GM23338 (cell line): ENCODE measurements at regions not wholly inside any gene's neighbourhood (a gene's known extent, or its start where the extent isn't known, plus 50 kb on each side); places are given as distances from the start of the nearest gene placed in this dataset.

Experiments used
- ATAC-seq: fragments of 200-7000 bp; cut with Tn5 transposase; 3 replicates; pipeline ENCODE4 v1.9.1; 2020
- DNase-seq: peaks from one replicate; pipeline ENCODE4 v3.0.0-alpha.2; 2015; ENCODE audit warnings: low spot score
- H2AFZ ChIP-seq: fragments of 200-600 bp; sonication (generic); 2 replicates; pipeline ENCODE4 v1.8.0; 2016; ENCODE audit warnings: antibody characterized with exemption, mild to moderate bottlenecking, moderate library complexity
- H3F3A ChIP-seq: fragments of 200-600 bp; sonication (generic); replicated peaks from 2 replicates; pipeline ENCODE4 v1.8.0; 2017; ENCODE audit warnings: antibody characterized with exemption, mixed run types, low read depth
- H3K27ac ChIP-seq: fragments of 200-600 bp; sonication (generic); 2 replicates; pipeline ENCODE4 v1.6.1; 2016; ENCODE audit warnings: low read depth
- H3K27me3 ChIP-seq: fragments of 200-600 bp; sonication (generic); 2 replicates; pipeline ENCODE4 v1.8.0; 2016; ENCODE audit warnings: mild to moderate bottlenecking, mixed run types, moderate library complexity; ENCODE audit not compliant: insufficient read depth
- H3K36me3 ChIP-seq: fragments of 200-600 bp; sonication (generic); 2 replicates; pipeline ENCODE4 v1.8.0; 2016; ENCODE audit warnings: mild to moderate bottlenecking; ENCODE audit not compliant: insufficient read depth
- H3K4me1 ChIP-seq: fragments of 200-600 bp; sonication (generic); 2 replicates; pipeline ENCODE4 v1.8.0; 2016; ENCODE audit warnings: mild to moderate bottlenecking, moderate library complexity; ENCODE audit not compliant: insufficient read depth
- H3K4me2 ChIP-seq: fragments of 200-600 bp; sonication (generic); 2 replicates; pipeline ENCODE4 v1.7.1; 2017; ENCODE audit warnings: mixed run types
- H3K4me3 ChIP-seq: fragments of 200-600 bp; sonication (generic); 2 replicates; pipeline ENCODE4 v1.6.1; 2016; ENCODE audit warnings: mixed run types
- H3K79me2 ChIP-seq: fragments of 200-600 bp; sonication (generic); replicated peaks from 2 replicates; pipeline ENCODE4 v1.8.0; 2017; ENCODE audit warnings: mild to moderate bottlenecking; ENCODE audit not compliant: insufficient read depth
- H3K9me2 ChIP-seq: fragments of 200-600 bp; sonication (generic); 2 replicates; pipeline ENCODE4 v1.8.0; 2017; ENCODE audit not compliant: insufficient read depth
- H4K20me1 ChIP-seq: fragments of 200-600 bp; sonication (generic); replicated peaks from 2 replicates; pipeline ENCODE4 v1.8.0; 2017; ENCODE audit warnings: mild to moderate bottlenecking; ENCODE audit not compliant: insufficient read depth
- H3K27ac Mint-ChIP-seq: 2 replicates; pipeline ENCODE4 v1.8.0; 2020; ENCODE audit warnings: inconsistent platforms, mild to moderate bottlenecking, moderate library complexity, mixed read lengths
- H3K27me3 Mint-ChIP-seq: 3 replicates; pipeline ENCODE4 v1.8.0; 2022; ENCODE audit warnings: low read depth, mild to moderate bottlenecking, moderate library complexity, mixed read lengths, inconsistent platforms; ENCODE audit not compliant: insufficient read depth, poor library complexity
- H3K36me3 Mint-ChIP-seq: 3 replicates; pipeline ENCODE4 v1.8.0; 2021; ENCODE audit warnings: low read depth, mild to moderate bottlenecking, inconsistent platforms, moderate library complexity, mixed read lengths
- H3K4me1 Mint-ChIP-seq: 3 replicates; pipeline ENCODE4 v1.8.0; 2020; ENCODE audit warnings: mild to moderate bottlenecking, inconsistent platforms, mixed read lengths
- H3K4me3 Mint-ChIP-seq: 3 replicates; pipeline ENCODE4 v1.8.0; 2021; ENCODE audit warnings: moderate library complexity, mild to moderate bottlenecking, inconsistent platforms, mixed read lengths
- H3K9me3 Mint-ChIP-seq: 3 replicates; pipeline ENCODE4 v1.8.0; 2020; ENCODE audit warnings: moderate library complexity, mild to moderate bottlenecking, inconsistent platforms, mixed read lengths
- CREB1 ChIP-seq: fragments of 250-450 bp; sonication (Bioruptor Pico); IDR thresholded peaks from 2 replicates; pipeline ENCODE4 v1.5.0; 2020; ENCODE audit warnings: low read depth, mild to moderate bottlenecking, moderate library complexity
- CTCF ChIP-seq, 2 experiments: fragments of 200-600 bp in 1 of 2; sonication (generic) in 1 of 2; conservative IDR thresholded peaks; 2 replicates each; pipeline versions ENCODE4 v1.5.1 to v1.6.1; 2016 to 2017; ENCODE audit warnings: antibody characterized with exemption in 2 of 2, low read depth in 2 of 2, mild to moderate bottlenecking in 2 of 2, moderate library complexity in 1 of 2
- EZH2 ChIP-seq: fragments of 200-600 bp; sonication (generic); IDR thresholded peaks from one replicate; pipeline ENCODE4 v1.8.0; 2017; ENCODE audit warnings: antibody characterized with exemption, mild to moderate bottlenecking, low read depth; ENCODE audit not compliant: unreplicated experiment
- JUNB ChIP-seq: IDR thresholded peaks from one replicate; pipeline ENCODE4 v1.6.1; 2016; ENCODE audit warnings: antibody characterized with exemption; ENCODE audit not compliant: unreplicated experiment
- NANOG ChIP-seq: IDR thresholded peaks from 2 replicates; pipeline ENCODE4 v1.6.1; 2016; ENCODE audit warnings: antibody characterized with exemption, borderline replicate concordance
- STAT1 ChIP-seq: IDR thresholded peaks from one replicate; pipeline ENCODE4 v1.6.1; 2016; ENCODE audit warnings: antibody characterized with exemption; ENCODE audit not compliant: unreplicated experiment
- ZNF114 ChIP-seq: fragments of 250-450 bp; sonication (Bioruptor Pico); IDR thresholded peaks from 2 replicates; pipeline ENCODE4 v1.5.0; 2020; ENCODE audit warnings: mild to moderate bottlenecking, moderate library complexity
- ZNF331 ChIP-seq: fragments of 250-450 bp; sonication (Bioruptor Pico); IDR thresholded peaks from 2 replicates; pipeline ENCODE4 v1.5.0; 2020; ENCODE audit warnings: low read depth, mild to moderate bottlenecking, moderate library complexity
- ZNF462 ChIP-seq: fragments of 250-450 bp; sonication (Bioruptor Pico); IDR thresholded peaks from 2 replicates; pipeline ENCODE4 v1.5.0; 2020; ENCODE audit warnings: mild to moderate bottlenecking, moderate library complexity

GRCh38 chr13:72029981-72030380 lies 163.0 kb upstream of the DACH1 start (continued):
- TF ChIP-seq ZNF462 (CRISPR knock-in tag) (no peak), STAT1 (no peak), CTCF (conservative IDR thresholded peaks at IDR 0.05; ENCODE audit: low read depth in 2 of 2) (no peak), NANOG (no peak), EZH2 (no peak), JUNB (no peak)

- DNase-seq, result no peak
- Mint-ChIP-seq H3K36me3 (no peaks in the 10 kb centered on the region), H3K27me3 (no peaks in the 10 kb centered on the region)
- no peak for TF ChIP-seq CTCF (conservative IDR thresholded peaks at IDR 0.05; ENCODE audit: low read depth in 2 of 2)
- TF ChIP-seq JUNB, result no peak
- no peak for TF ChIP-seq ZNF114 (CRISPR knock-in tag)
- TF ChIP-seq CREB1 (CRISPR knock-in tag), result no peak
- TF ChIP-seq ZNF331 (CRISPR knock-in tag), result no peak
Observed at GRCh38 chr13:72025836-72026235, 158.8 kb upstream of the DACH1 start.

More at GRCh38 chr13:72025836-72026235, 158.8 kb upstream of the DACH1 start:
- no peak for ATAC-seq
- H3F3A ChIP-seq, result no peaks in the 10 kb centered on the region
- Mint-ChIP-seq H3K4me1 (no peaks in the 10 kb centered on the region), H3K4me3 (no peak overlapping the region), H3K9me3 (peaks cover 9% of the 10 kb centered on the region; the same call in 2 of the 3 replicates), H3K27ac (no peak overlapping the region)
- no peak overlapping the region for H2AFZ ChIP-seq
- no peak overlapping the region for H3K4me3 ChIP-seq
- H3K79me2 ChIP-seq, result no peaks in the 10 kb centered on the region
- H3K27ac ChIP-seq, result no peak overlapping the region
- no peaks in the 10 kb centered on the region for H4K20me1 ChIP-seq
- no peaks in the 10 kb centered on the region for H3K9me2 ChIP-seq
- H3K36me3 ChIP-seq, result no peaks in the 10 kb centered on the region
- H3K27me3 ChIP-seq, result no peaks in the 10 kb centered on the region
- H3K4me1 ChIP-seq, result no peaks in the 10 kb centered on the region
- H3K4me2 ChIP-seq, result no peak overlapping the region
